Prostate gland (tissue), 2 donors: ENCODE measurements at regions not wholly inside any gene's neighbourhood (a gene's known extent, or its start where the extent isn't known, plus 50 kb on each side); places are given as distances from the start of the nearest gene placed in this dataset.

Experiments used
- CTCF ChIP-seq, 4 experiments: fragments of 200-600 bp in 2 of 4; fragments of 450-650 bp in 2 of 4; sonication (generic) in 2 of 4; IDR thresholded peaks; 1 replicate in 3 of 4; 2 replicates in 1 of 4; pipeline ENCODE4 v1.5.1; 2016 to 2019; ENCODE audit warnings: antibody characterized with exemption in 4 of 4, mild to moderate bottlenecking in 2 of 4, moderate library complexity in 2 of 4
- POLR2A ChIP-seq: fragments of 450-650 bp; IDR thresholded peaks from one replicate; pipeline ENCODE4 v1.6.1; 2016; ENCODE audit warnings: antibody characterized with exemption, mild to moderate bottlenecking
- POLR2AphosphoS5 ChIP-seq: sonication (generic); formaldehyde crosslinking; IDR thresholded peaks from one replicate; pipeline ENCODE4 v1.6.1; 2017; ENCODE audit warnings: antibody characterized with exemption

DNA sequence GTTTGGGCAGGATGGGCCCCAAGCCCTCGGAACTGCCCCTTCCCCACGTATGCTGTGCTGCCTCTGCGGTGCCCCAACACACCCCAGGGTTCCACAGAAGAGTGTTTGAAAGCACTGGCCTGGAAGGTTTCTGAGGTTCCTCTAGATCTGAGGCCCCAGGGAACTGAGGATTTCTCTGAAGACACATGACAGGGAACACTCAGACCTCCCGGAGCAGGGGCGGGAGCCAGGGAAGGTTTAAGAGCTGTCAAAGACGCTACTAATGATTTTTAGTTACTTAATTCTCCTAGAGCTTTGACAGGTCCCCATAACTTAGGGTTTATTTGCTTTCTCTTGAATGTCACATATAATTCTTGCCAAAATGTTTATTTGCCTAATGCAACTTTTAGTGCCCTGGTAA lies 212.3 kb upstream of the GRIK3 start:
- no peak for TF ChIP-seq POLR2A
- no peak for TF ChIP-seq CTCF (IDR thresholded peaks at IDR 0.05)
- TF ChIP-seq POLR2AphosphoS5: no peak
